ENCODE measurements at regions not wholly inside any gene's neighbourhood (a gene's known extent, or its start where the extent isn't known, plus 50 kb on each side); places are given as distances from the start of the nearest gene placed in this dataset.
A peak's percentile ranks its signal among the peaks of the same experiment; 100 is the strongest.

DNA sequence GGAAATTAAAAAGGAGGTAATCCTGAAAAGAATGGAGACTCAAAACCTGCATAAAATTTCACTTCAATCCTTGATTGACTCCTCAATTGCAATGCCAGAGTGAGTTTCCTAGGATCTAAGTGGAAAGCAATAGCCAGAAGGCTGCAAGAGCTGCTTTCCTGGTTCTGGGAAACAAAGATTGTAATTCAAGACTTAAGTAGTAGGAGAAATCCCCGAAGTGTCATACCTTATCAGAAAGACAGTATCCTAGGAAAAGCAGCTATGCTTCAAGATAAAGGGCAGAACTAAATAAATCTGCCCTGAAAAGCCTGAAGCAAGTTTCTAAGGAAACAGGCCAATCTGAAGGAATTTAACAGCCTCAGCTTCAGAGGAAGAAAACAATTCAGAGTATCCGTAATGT lies 390.2 kb downstream of the DSC3 start:
- no peaks in the 10 kb centered on the region for H4K20me1 ChIP-seq (ENCODE audit: insufficient read depth, poor library complexity, severe bottlenecking)
- H3K79me2 ChIP-seq: no peaks in the 10 kb centered on the region
- peak overlapping the region; percentile 13 for H2AFZ ChIP-seq
- no peak overlapping the region for H3K4me3 ChIP-seq
- H3K27ac ChIP-seq: no peak overlapping the region
- H3K9me3 ChIP-seq (ENCODE audit: low read depth): no peaks in the 10 kb centered on the region
- TF ChIP-seq EZH2 (IDR thresholded peaks at IDR 0.05; ENCODE audit: borderline replicate concordance) (no peak), EZH2phosphoT487 (IDR thresholded peaks at IDR 0.05; ENCODE audit: low read depth, severe bottlenecking, unreplicated experiment) (no peak)
- TF ChIP-seq, protein P1, sequence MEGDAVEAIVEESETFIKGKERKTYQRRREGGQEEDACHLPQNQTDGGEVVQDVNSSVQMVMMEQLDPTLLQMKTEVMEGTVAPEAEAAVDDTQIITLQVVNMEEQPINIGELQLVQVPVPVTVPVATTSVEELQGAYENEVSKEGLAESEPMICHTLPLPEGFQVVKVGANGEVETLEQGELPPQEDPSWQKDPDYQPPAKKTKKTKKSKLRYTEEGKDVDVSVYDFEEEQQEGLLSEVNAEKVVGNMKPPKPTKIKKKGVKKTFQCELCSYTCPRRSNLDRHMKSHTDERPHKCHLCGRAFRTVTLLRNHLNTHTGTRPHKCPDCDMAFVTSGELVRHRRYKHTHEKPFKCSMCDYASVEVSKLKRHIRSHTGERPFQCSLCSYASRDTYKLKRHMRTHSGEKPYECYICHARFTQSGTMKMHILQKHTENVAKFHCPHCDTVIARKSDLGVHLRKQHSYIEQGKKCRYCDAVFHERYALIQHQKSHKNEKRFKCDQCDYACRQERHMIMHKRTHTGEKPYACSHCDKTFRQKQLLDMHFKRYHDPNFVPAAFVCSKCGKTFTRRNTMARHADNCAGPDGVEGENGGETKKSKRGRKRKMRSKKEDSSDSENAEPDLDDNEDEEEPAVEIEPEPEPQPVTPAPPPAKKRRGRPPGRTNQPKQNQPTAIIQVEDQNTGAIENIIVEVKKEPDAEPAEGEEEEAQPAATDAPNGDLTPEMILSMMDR (IDR thresholded peaks at IDR 0.05; ENCODE audit: poor library complexity): no peak
- no peaks in the 10 kb centered on the region for H3K9me2 ChIP-seq (replicated peaks; ENCODE audit: insufficient read depth)
- no peaks in the 10 kb centered on the region for H3K27me3 ChIP-seq
- no peak for DNase-seq (ENCODE audit: low spot score)
- no peaks in the 10 kb centered on the region for H3K36me3 ChIP-seq (replicated peaks; ENCODE audit: insufficient read depth, low read depth)
- no peak overlapping the region for H3K4me2 ChIP-seq
- WGBS (ENCODE audit: low lambda C conversion rate, missing lambda C conversion rate): 24% methylated on average over 2 of the region's 2 CpGs
- no peaks in the 10 kb centered on the region for H3K4me1 ChIP-seq (ENCODE audit: insufficient read depth)

DNA sequence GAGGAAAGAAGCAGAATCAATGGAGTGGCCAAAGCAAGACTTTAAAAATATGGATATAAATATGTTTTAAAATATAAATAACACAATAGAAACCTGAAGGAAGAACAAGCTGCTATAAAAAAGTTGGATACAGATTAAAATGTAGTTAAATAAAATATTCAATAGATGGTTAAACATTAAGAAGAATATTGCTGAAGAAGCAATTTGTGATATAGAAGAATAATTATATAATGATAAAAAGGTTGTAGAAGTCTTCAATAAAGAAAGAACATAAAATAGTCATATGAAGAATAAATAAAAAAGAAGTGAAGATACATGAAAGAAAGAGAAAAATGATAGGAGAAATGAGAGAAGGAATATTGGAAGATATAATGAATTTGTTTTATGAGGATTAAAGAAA lies 392.0 kb downstream of the DSC3 start:
- no peaks in the 10 kb centered on the region for H3K36me3 ChIP-seq (replicated peaks; ENCODE audit: insufficient read depth, low read depth)
- no peaks in the 10 kb centered on the region for H4K20me1 ChIP-seq (ENCODE audit: insufficient read depth, poor library complexity, severe bottlenecking)
- H3K79me2 ChIP-seq: no peaks in the 10 kb centered on the region
- H3K4me1 ChIP-seq (ENCODE audit: insufficient read depth): no peaks in the 10 kb centered on the region
- H3K4me3 ChIP-seq: no peak overlapping the region
- H2AFZ ChIP-seq: no peak overlapping the region
- DNase-seq (ENCODE audit: low spot score): no peak
- H3K27me3 ChIP-seq: no peaks in the 10 kb centered on the region
- TF ChIP-seq EZH2phosphoT487 (IDR thresholded peaks at IDR 0.05; ENCODE audit: low read depth, severe bottlenecking, unreplicated experiment): no peak
- TF ChIP-seq EZH2 (IDR thresholded peaks at IDR 0.05; ENCODE audit: borderline replicate concordance): no peak
- TF ChIP-seq, protein P1 (IDR thresholded peaks at IDR 0.05; ENCODE audit: poor library complexity): no peak
- no peak overlapping the region for H3K4me2 ChIP-seq
- no peaks in the 10 kb centered on the region for H3K9me3 ChIP-seq (ENCODE audit: low read depth)
- no peaks in the 10 kb centered on the region for H3K9me2 ChIP-seq (replicated peaks; ENCODE audit: insufficient read depth)
- no peak overlapping the region for H3K27ac ChIP-seq

DNA sequence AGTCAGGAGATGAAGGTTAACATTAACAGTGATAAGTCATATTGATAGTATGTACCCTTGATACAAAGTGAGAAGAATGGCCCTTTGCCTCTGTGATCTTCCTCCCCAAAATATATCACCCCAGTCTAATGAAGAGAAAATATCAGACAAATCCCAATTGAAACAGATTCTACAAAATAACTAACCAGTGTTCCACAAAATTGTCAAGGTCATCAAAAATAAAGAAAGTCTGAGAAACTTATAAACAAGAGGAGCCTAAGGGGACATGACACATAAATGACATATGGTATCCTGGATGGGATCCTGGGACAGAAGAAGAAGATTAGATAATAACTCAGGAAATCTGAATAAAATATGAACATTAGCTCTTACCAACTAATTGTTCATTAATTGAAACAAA lies 398.4 kb downstream of the DSC3 start:
- Histone ChIP-seq H3K79me2 (no peaks in the 10 kb centered on the region), H3K4me1 (ENCODE audit: insufficient read depth) (no peaks in the 10 kb centered on the region), H2AFZ (no peak overlapping the region), H3K36me3 (replicated peaks; ENCODE audit: insufficient read depth, low read depth) (no peaks in the 10 kb centered on the region), H3K27me3 (no peaks in the 10 kb centered on the region), H3K4me2 (no peak overlapping the region), H3K4me3 (no peak overlapping the region), H3K9me2 (replicated peaks; ENCODE audit: insufficient read depth) (no peaks in the 10 kb centered on the region), H3K9me3 (ENCODE audit: low read depth) (no peaks in the 10 kb centered on the region), H4K20me1 (ENCODE audit: insufficient read depth, poor library complexity, severe bottlenecking) (no peaks in the 10 kb centered on the region), H3K27ac (no peak overlapping the region)
- no peak for DNase-seq (ENCODE audit: low spot score)
- TF ChIP-seq, protein P1 (IDR thresholded peaks at IDR 0.05; ENCODE audit: poor library complexity): no peak
- TF ChIP-seq EZH2 (IDR thresholded peaks at IDR 0.05; ENCODE audit: borderline replicate concordance) (no peak), EZH2phosphoT487 (IDR thresholded peaks at IDR 0.05; ENCODE audit: low read depth, severe bottlenecking, unreplicated experiment) (no peak)

DNA sequence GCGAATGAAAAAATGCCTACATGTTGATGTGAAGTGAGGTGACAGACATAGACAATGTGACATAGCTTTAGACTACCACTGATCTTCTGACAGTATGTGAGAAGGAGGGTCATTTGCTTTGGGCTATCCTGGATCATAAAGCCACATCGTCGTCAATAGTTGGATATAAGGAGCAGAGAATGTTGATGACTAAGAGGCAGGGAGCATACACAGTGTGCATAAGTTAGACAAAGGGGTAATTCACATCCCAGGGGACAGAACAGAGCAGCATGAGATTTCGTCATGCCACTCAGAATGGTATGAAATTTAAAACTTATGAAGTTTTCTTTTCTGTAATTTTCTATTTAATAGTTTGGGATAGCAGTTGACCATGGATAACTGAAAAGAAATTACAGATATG lies 403.2 kb downstream of the DSC3 start:
- no peak overlapping the region for H3K4me3 ChIP-seq
- H3K9me3 ChIP-seq (ENCODE audit: low read depth): no peaks in the 10 kb centered on the region
- H3K4me2 ChIP-seq: no peak overlapping the region
- no peaks in the 10 kb centered on the region for H3K27me3 ChIP-seq
- H2AFZ ChIP-seq: no peak overlapping the region
- TF ChIP-seq EZH2phosphoT487 (IDR thresholded peaks at IDR 0.05; ENCODE audit: low read depth, severe bottlenecking, unreplicated experiment) (no peak), EZH2 (IDR thresholded peaks at IDR 0.05; ENCODE audit: borderline replicate concordance) (no peak)
- TF ChIP-seq, protein P1 (IDR thresholded peaks at IDR 0.05; ENCODE audit: poor library complexity): no peak
- no peaks in the 10 kb centered on the region for H3K79me2 ChIP-seq
- no peaks in the 10 kb centered on the region for H3K9me2 ChIP-seq (replicated peaks; ENCODE audit: insufficient read depth)
- no peaks in the 10 kb centered on the region for H4K20me1 ChIP-seq (ENCODE audit: insufficient read depth, poor library complexity, severe bottlenecking)
- DNase-seq (ENCODE audit: low spot score): no peak
- no peak overlapping the region for H3K27ac ChIP-seq
- no peaks in the 10 kb centered on the region for H3K4me1 ChIP-seq (ENCODE audit: insufficient read depth)
- H3K36me3 ChIP-seq (replicated peaks; ENCODE audit: insufficient read depth, low read depth): no peaks in the 10 kb centered on the region
- 87% methylated on average over 4 of the region's 4 CpGs for WGBS (ENCODE audit: low lambda C conversion rate, missing lambda C conversion rate)

Measured in hepatocyte (in vitro differentiated cells).